NB4 (cell line): ENCODE measurements at regions not wholly inside any gene's neighbourhood (a gene's known extent, or its start where the extent isn't known, plus 50 kb on each side); places are given as distances from the start of the nearest gene placed in this dataset.
"Not testable (repeated sequence)": the region's sequence is repeated elsewhere in the genome, so short reads cannot be mapped to it uniquely, and the experiment has no call there.

Experiments
- DNase-seq: peaks from one replicate; pipeline ENCODE4 v3.0.0; 2010; ENCODE audit warnings: low read depth
- H3K4me3 ChIP-seq: one replicate; pipeline ENCODE4 v1.5.1; 2011; ENCODE audit warnings: mild to moderate bottlenecking, low read depth, low read length, moderate library complexity
- CTCF ChIP-seq: IDR thresholded peaks from one replicate; pipeline ENCODE4 v1.5.1; 2012; ENCODE audit warnings: low read depth, low read length
- MAX ChIP-seq: IDR thresholded peaks from 2 replicates; pipeline ENCODE4 v1.6.1; 2011; ENCODE audit warnings: low read depth, low read length
- MYC ChIP-seq: IDR thresholded peaks from 2 replicates; pipeline ENCODE4 v1.6.1; 2011; ENCODE audit warnings: low read depth, low read length
- POLR2A ChIP-seq: IDR thresholded peaks from 2 replicates; pipeline ENCODE4 v1.6.1; 2011; ENCODE audit warnings: mild to moderate bottlenecking; ENCODE audit not compliant: insufficient read length; ENCODE audit errors: extremely low read depth

GRCh38 chr10:20391629-20392028 is 505.5 kb downstream of the NEBL start:
- TF ChIP-seq POLR2A: no peak
- no peak for DNase-seq
- no peak overlapping the region for H3K4me3 ChIP-seq

GRCh38 chr10:20381761-20382160 is 515.4 kb downstream of the NEBL start:
- H3K4me3 ChIP-seq: no peak overlapping the region
- TF ChIP-seq CTCF: no peak
- no peak for TF ChIP-seq MYC
- no peak for TF ChIP-seq MAX
- no peak for TF ChIP-seq POLR2A
- DNase-seq: no peak

GRCh38 chr10:20380401-20380800 is 516.7 kb downstream of the NEBL start:
- DNase-seq: no peak
- H3K4me3 ChIP-seq: no peak overlapping the region
- TF ChIP-seq POLR2A (no peak), CTCF (no peak), MAX (no peak), MYC (no peak)

GRCh38 chr10:20372748-20373147 is 524.4 kb downstream of the NEBL start:
- TF ChIP-seq MAX: no peak
- no peak for TF ChIP-seq CTCF
- no peak for TF ChIP-seq MYC
- no peak for TF ChIP-seq POLR2A
- H3K4me3 ChIP-seq: no peak overlapping the region
- no peak for DNase-seq

GRCh38 chr10:20370977-20371533 is 526.1 kb downstream of the NEBL start:
- not testable (repeated sequence) for H3K4me3 ChIP-seq, DNase-seq

GRCh38 chr10:20369863-20370736 is 527.0 kb downstream of the NEBL start:
- H3K4me3 ChIP-seq: no peak overlapping the region
- TF ChIP-seq CTCF (no peak), MYC (no peak), MAX (no peak), POLR2A (no peak)
- no peak for DNase-seq
